Transverse colon (tissue), 3 donors: ENCODE measurements at regions not wholly inside any gene's neighbourhood (a gene's known extent, or its start where the extent isn't known, plus 50 kb on each side); places are given as distances from the start of the nearest gene placed in this dataset.

Experiments used
- CTCF ChIP-seq, 5 experiments: fragments of 200-600 bp in 3 of 5; fragments of 450-650 bp in 2 of 5; sonication (generic) in 3 of 5; IDR thresholded peaks; 1 replicate in 2 of 5; 2 replicates in 3 of 5; pipeline ENCODE4 v1.5.1; 2016 to 2017; ENCODE audit warnings: antibody characterized with exemption in 5 of 5, inconsistent platforms in 3 of 5, mild to moderate bottlenecking in 2 of 5, moderate library complexity in 1 of 5
- EP300 ChIP-seq: sonication (generic); formaldehyde crosslinking; IDR thresholded peaks from one replicate; pipeline ENCODE4 v1.6.1; 2017; ENCODE audit warnings: antibody characterized with exemption, low read depth
- POLR2A ChIP-seq: fragments of 450-650 bp; IDR thresholded peaks from one replicate; pipeline ENCODE4 v1.6.1; 2016; ENCODE audit warnings: antibody characterized with exemption, mild to moderate bottlenecking, moderate library complexity

GRCh38 chr14:37843954-37844607, 248.7 kb downstream of the TTC6 start:
- TF ChIP-seq CTCF (IDR thresholded peaks at IDR 0.05) (no peak), POLR2A (no peak), EP300 (no peak)
